NCI-H146 treated with DMSO at 0.1 percent for 48 hours (cell line): ENCODE measurements at regions not wholly inside any gene's neighbourhood (a gene's known extent, or its start where the extent isn't known, plus 50 kb on each side); places are given as distances from the start of the nearest gene placed in this dataset.

Experiments used
- DNase-seq: peaks from one replicate; lab custom pipeline; 2025; ENCODE audit not compliant: unreplicated experiment; lab: John Stamatoyannopoulos, UW

- peak; percentile 41 for DNase-seq
Observed at GRCh38 chr14:100658181-100658886, 68.4 kb upstream of the DLK1 start.

GRCh38 chr14:100659345-100660001, 67.2 kb upstream of the DLK1 start:
- DNase-seq, result no peak

- DNase-seq, result no peak
Observed at GRCh38 chr14:100660498-100660881, 66.2 kb upstream of the DLK1 start.

GRCh38 chr14:100660882-100661635, 65.6 kb upstream of the DLK1 start:
- no peak for DNase-seq

- DNase-seq, result peak; percentile 7
Observed at GRCh38 chr14:100662879-100663760, 63.6 kb upstream of the DLK1 start.

- DNase-seq, result no peak
Observed at GRCh38 chr14:100663761-100664052, 63.0 kb upstream of the DLK1 start.

- DNase-seq, result no peak
Observed at GRCh38 chr14:100664231-100664630, 62.5 kb upstream of the DLK1 start.

GRCh38 chr14:100664841-100665510, 61.7 kb upstream of the DLK1 start:
- no peak for DNase-seq

GRCh38 chr14:100665511-100666032, 61.1 kb upstream of the DLK1 start:
- DNase-seq, result no peak

GRCh38 chr14:100666403-100666802, 60.3 kb upstream of the DLK1 start:
- DNase-seq, result no peak

GRCh38 chr14:100666851-100667250, 59.8 kb upstream of the DLK1 start:
- no peak for DNase-seq

GRCh38 chr14:100667656-100668055, 59.0 kb upstream of the DLK1 start:
- DNase-seq, result no peak

GRCh38 chr14:100668352-100668751, 58.3 kb upstream of the DLK1 start:
- DNase-seq, result no peak

- DNase-seq, result no peak
Observed at GRCh38 chr14:100669011-100669412, 57.7 kb upstream of the DLK1 start.

- DNase-seq, result no peak
Observed at GRCh38 chr14:100669468-100669867, 57.2 kb upstream of the DLK1 start.

- no peak for DNase-seq
Observed at GRCh38 chr14:100670017-100670752, 56.5 kb upstream of the DLK1 start.

- peak; percentile 25 for DNase-seq
Observed at GRCh38 chr14:100670753-100671049, 56.0 kb upstream of the DLK1 start.

- DNase-seq, result no peak
Observed at GRCh38 chr14:100671386-100671901, 55.2 kb upstream of the DLK1 start.

- DNase-seq, result no peak
Observed at GRCh38 chr14:100671906-100672305, 54.8 kb upstream of the DLK1 start.
